ENCODE measurements at regions not wholly inside any gene's neighbourhood (a gene's known extent, or its start where the extent isn't known, plus 50 kb on each side); places are given as distances from the start of the nearest gene placed in this dataset.

DNA sequence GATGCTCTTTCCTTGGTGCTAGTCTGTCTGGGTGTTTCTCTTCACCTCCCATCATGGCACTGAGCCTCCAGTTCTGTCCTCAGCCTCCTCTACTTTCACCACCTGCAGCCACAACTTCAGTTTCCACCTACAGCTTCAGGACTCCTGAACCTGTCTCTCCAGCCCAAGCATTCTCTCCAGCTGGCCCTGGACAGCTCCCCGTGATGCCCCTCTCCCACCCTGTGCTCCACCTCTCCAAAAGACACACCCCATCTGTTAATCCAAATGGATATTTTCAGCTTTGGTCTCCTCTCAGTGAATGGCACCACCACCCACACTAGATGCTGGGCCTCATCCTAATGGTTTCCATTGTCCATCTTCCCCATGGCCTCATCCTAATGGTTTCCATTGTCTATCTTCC is 79.5 kb upstream of the NEDD9 start:
- TF ChIP-seq CTCF (IDR thresholded peaks at IDR 0.05) = no peak
- TF ChIP-seq POLR2A (IDR thresholded peaks at IDR 0.05) = no peak

Measured in Peyer's patch (tissue), 4 donors.